ENCODE measurements at regions not wholly inside any gene's neighbourhood (a gene's known extent, or its start where the extent isn't known, plus 50 kb on each side); places are given as distances from the start of the nearest gene placed in this dataset.

GRCh38 chr4:12207396-12207795 lies 778.7 kb upstream of the HS3ST1 start:
- Histone ChIP-seq H3K4me3 (ENCODE audit: low read length in 3 of 3) (no peak overlapping the region), H3K36me3 (ENCODE audit: control insufficient read depth in 3 of 3, insufficient read depth in 3 of 3, low read length in 3 of 3) (no peaks in the 10 kb centered on the region), H3K27ac (ENCODE audit: low read depth, low read length) (no peak overlapping the region), H3K4me1 (ENCODE audit: control insufficient read depth in 3 of 3, insufficient read depth in 3 of 3, low read length in 3 of 3) (no peaks in the 10 kb centered on the region), H3K27me3 (ENCODE audit: control insufficient read depth in 3 of 3, insufficient read depth in 3 of 3, low read length in 3 of 3) (no peaks in the 10 kb centered on the region), H3K9ac (ENCODE audit: low read depth in 1 of 3, low read length in 3 of 3) (no peak overlapping the region), H3K9me3 (ENCODE audit: control insufficient read depth in 3 of 3, low read length in 3 of 3) (no peaks in the 10 kb centered on the region)

- no peak overlapping the region for H3K27ac ChIP-seq (ENCODE audit: low read depth, low read length)
- H3K27me3 ChIP-seq (ENCODE audit: control insufficient read depth in 3 of 3, insufficient read depth in 3 of 3, low read length in 3 of 3), result no peaks in the 10 kb centered on the region
- H3K36me3 ChIP-seq (ENCODE audit: control insufficient read depth in 3 of 3, insufficient read depth in 3 of 3, low read length in 3 of 3), result no peaks in the 10 kb centered on the region
- no peak overlapping the region for H3K9ac ChIP-seq (ENCODE audit: low read depth in 1 of 3, low read length in 3 of 3)
- H3K4me3 ChIP-seq (ENCODE audit: low read length in 3 of 3), result no peak overlapping the region
- H3K9me3 ChIP-seq (ENCODE audit: control insufficient read depth in 3 of 3, low read length in 3 of 3), result no peaks in the 10 kb centered on the region
- no peaks in the 10 kb centered on the region for H3K4me1 ChIP-seq (ENCODE audit: control insufficient read depth in 3 of 3, insufficient read depth in 3 of 3, low read length in 3 of 3)
Measured at GRCh38 chr4:12206091-12206490, 777.4 kb upstream of the HS3ST1 start.

- Histone ChIP-seq H3K4me1 (ENCODE audit: control insufficient read depth in 3 of 3, insufficient read depth in 3 of 3, low read length in 3 of 3) (no peaks in the 10 kb centered on the region), H3K36me3 (ENCODE audit: control insufficient read depth in 3 of 3, insufficient read depth in 3 of 3, low read length in 3 of 3) (no peaks in the 10 kb centered on the region), H3K27ac (ENCODE audit: low read depth, low read length) (no peak overlapping the region), H3K9me3 (ENCODE audit: control insufficient read depth in 3 of 3, low read length in 3 of 3) (no peaks in the 10 kb centered on the region), H3K4me3 (ENCODE audit: low read length in 3 of 3) (no peak overlapping the region), H3K27me3 (ENCODE audit: control insufficient read depth in 3 of 3, insufficient read depth in 3 of 3, low read length in 3 of 3) (no peaks in the 10 kb centered on the region), H3K9ac (ENCODE audit: low read depth in 1 of 3, low read length in 3 of 3) (no peak overlapping the region)
Measured at GRCh38 chr4:12203945-12204344, 775.3 kb upstream of the HS3ST1 start.

- Histone ChIP-seq H3K36me3 (ENCODE audit: control insufficient read depth in 3 of 3, insufficient read depth in 3 of 3, low read length in 3 of 3) (no peaks in the 10 kb centered on the region), H3K27me3 (ENCODE audit: control insufficient read depth in 3 of 3, insufficient read depth in 3 of 3, low read length in 3 of 3) (no peaks in the 10 kb centered on the region), H3K4me3 (ENCODE audit: low read length in 3 of 3) (no peak overlapping the region), H3K4me1 (ENCODE audit: control insufficient read depth in 3 of 3, insufficient read depth in 3 of 3, low read length in 3 of 3) (no peaks in the 10 kb centered on the region), H3K9ac (ENCODE audit: low read depth in 1 of 3, low read length in 3 of 3) (no peak overlapping the region), H3K9me3 (ENCODE audit: control insufficient read depth in 3 of 3, low read length in 3 of 3) (no peaks in the 10 kb centered on the region), H3K27ac (ENCODE audit: low read depth, low read length) (no peak overlapping the region)
Measured at GRCh38 chr4:12200226-12200625, 771.5 kb upstream of the HS3ST1 start.

- Histone ChIP-seq H3K4me3 (ENCODE audit: low read length in 3 of 3) (no peak overlapping the region), H3K36me3 (ENCODE audit: control insufficient read depth in 3 of 3, insufficient read depth in 3 of 3, low read length in 3 of 3) (no peaks in the 10 kb centered on the region), H3K4me1 (ENCODE audit: control insufficient read depth in 3 of 3, insufficient read depth in 3 of 3, low read length in 3 of 3) (no peaks in the 10 kb centered on the region), H3K27ac (ENCODE audit: low read depth, low read length) (no peak overlapping the region), H3K9ac (ENCODE audit: low read depth in 1 of 3, low read length in 3 of 3) (no peak overlapping the region), H3K9me3 (ENCODE audit: control insufficient read depth in 3 of 3, low read length in 3 of 3) (no peaks in the 10 kb centered on the region), H3K27me3 (ENCODE audit: control insufficient read depth in 3 of 3, insufficient read depth in 3 of 3, low read length in 3 of 3) (no peaks in the 10 kb centered on the region)
Measured at GRCh38 chr4:12186526-12186925, 757.8 kb upstream of the HS3ST1 start.

GRCh38 chr4:12178614-12179610 lies 750.2 kb upstream of the HS3ST1 start:
- Histone ChIP-seq H3K4me1 (ENCODE audit: control insufficient read depth in 3 of 3, insufficient read depth in 3 of 3, low read length in 3 of 3) (no peaks in the 10 kb centered on the region), H3K4me3 (ENCODE audit: low read length in 3 of 3) (no peak overlapping the region), H3K27me3 (ENCODE audit: control insufficient read depth in 3 of 3, insufficient read depth in 3 of 3, low read length in 3 of 3) (no peaks in the 10 kb centered on the region), H3K9me3 (ENCODE audit: control insufficient read depth in 3 of 3, low read length in 3 of 3) (no peaks in the 10 kb centered on the region), H3K9ac (ENCODE audit: low read depth in 1 of 3, low read length in 3 of 3) (no peak overlapping the region), H3K36me3 (ENCODE audit: control insufficient read depth in 3 of 3, insufficient read depth in 3 of 3, low read length in 3 of 3) (no peaks in the 10 kb centered on the region), H3K27ac (ENCODE audit: low read depth, low read length) (no peak overlapping the region)

- Histone ChIP-seq H3K4me3 (ENCODE audit: low read length in 3 of 3) (no peak overlapping the region), H3K9ac (ENCODE audit: low read depth in 1 of 3, low read length in 3 of 3) (no peak overlapping the region), H3K4me1 (ENCODE audit: control insufficient read depth in 3 of 3, insufficient read depth in 3 of 3, low read length in 3 of 3) (no peaks in the 10 kb centered on the region), H3K27me3 (ENCODE audit: control insufficient read depth in 3 of 3, insufficient read depth in 3 of 3, low read length in 3 of 3) (no peaks in the 10 kb centered on the region), H3K9me3 (ENCODE audit: control insufficient read depth in 3 of 3, low read length in 3 of 3) (no peaks in the 10 kb centered on the region), H3K27ac (ENCODE audit: low read depth, low read length) (no peak overlapping the region), H3K36me3 (ENCODE audit: control insufficient read depth in 3 of 3, insufficient read depth in 3 of 3, low read length in 3 of 3) (no peaks in the 10 kb centered on the region)
Measured at GRCh38 chr4:12177416-12177815, 748.7 kb upstream of the HS3ST1 start.

GRCh38 chr4:12173496-12173895 lies 744.8 kb upstream of the HS3ST1 start:
- no peaks in the 10 kb centered on the region for H3K36me3 ChIP-seq (ENCODE audit: control insufficient read depth in 3 of 3, insufficient read depth in 3 of 3, low read length in 3 of 3)
- H3K27ac ChIP-seq (ENCODE audit: low read depth, low read length), result no peak overlapping the region
- no peaks in the 10 kb centered on the region for H3K9me3 ChIP-seq (ENCODE audit: control insufficient read depth in 3 of 3, low read length in 3 of 3)
- H3K9ac ChIP-seq (ENCODE audit: low read depth in 1 of 3, low read length in 3 of 3), result no peak overlapping the region
- no peaks in the 10 kb centered on the region for H3K27me3 ChIP-seq (ENCODE audit: control insufficient read depth in 3 of 3, insufficient read depth in 3 of 3, low read length in 3 of 3)
- no peak overlapping the region for H3K4me3 ChIP-seq (ENCODE audit: low read length in 3 of 3)
- H3K4me1 ChIP-seq (ENCODE audit: control insufficient read depth in 3 of 3, insufficient read depth in 3 of 3, low read length in 3 of 3), result no peaks in the 10 kb centered on the region

GRCh38 chr4:12172198-12172973 lies 743.7 kb upstream of the HS3ST1 start:
- Histone ChIP-seq H3K9ac (ENCODE audit: low read depth in 1 of 3, low read length in 3 of 3) (no peak overlapping the region), H3K9me3 (ENCODE audit: control insufficient read depth in 3 of 3, low read length in 3 of 3) (no peaks in the 10 kb centered on the region), H3K36me3 (ENCODE audit: control insufficient read depth in 3 of 3, insufficient read depth in 3 of 3, low read length in 3 of 3) (no peaks in the 10 kb centered on the region), H3K4me1 (ENCODE audit: control insufficient read depth in 3 of 3, insufficient read depth in 3 of 3, low read length in 3 of 3) (no peaks in the 10 kb centered on the region), H3K27ac (ENCODE audit: low read depth, low read length) (no peak overlapping the region), H3K27me3 (ENCODE audit: control insufficient read depth in 3 of 3, insufficient read depth in 3 of 3, low read length in 3 of 3) (no peaks in the 10 kb centered on the region), H3K4me3 (ENCODE audit: low read length in 3 of 3) (no peak overlapping the region)

- no peak overlapping the region for H3K27ac ChIP-seq (ENCODE audit: low read depth, low read length)
- H3K9me3 ChIP-seq (ENCODE audit: control insufficient read depth in 3 of 3, low read length in 3 of 3), result no peaks in the 10 kb centered on the region
- no peaks in the 10 kb centered on the region for H3K27me3 ChIP-seq (ENCODE audit: control insufficient read depth in 3 of 3, insufficient read depth in 3 of 3, low read length in 3 of 3)
- H3K4me1 ChIP-seq (ENCODE audit: control insufficient read depth in 3 of 3, insufficient read depth in 3 of 3, low read length in 3 of 3), result no peaks in the 10 kb centered on the region
- H3K36me3 ChIP-seq (ENCODE audit: control insufficient read depth in 3 of 3, insufficient read depth in 3 of 3, low read length in 3 of 3), result no peaks in the 10 kb centered on the region
- no peak overlapping the region for H3K9ac ChIP-seq (ENCODE audit: low read depth in 1 of 3, low read length in 3 of 3)
- H3K4me3 ChIP-seq (ENCODE audit: low read length in 3 of 3), result no peak overlapping the region
Measured at GRCh38 chr4:12170308-12170707, 741.6 kb upstream of the HS3ST1 start.

All from skeletal muscle tissue (tissue), 3 donors.